ENCODE measurements at regions not wholly inside any gene's neighbourhood (a gene's known extent, or its start where the extent isn't known, plus 50 kb on each side); places are given as distances from the start of the nearest gene placed in this dataset.

GRCh38 chr11:69909561-69910518 is 90.6 kb upstream of the FGF3 start:
- no peaks in the 10 kb centered on the region for H3K9me3 ChIP-seq (ENCODE audit: insufficient read depth, low read length)
- H4K20me1 ChIP-seq (ENCODE audit: low read depth, low read length), result no peaks in the 10 kb centered on the region
- no peaks in the 10 kb centered on the region for H3F3A ChIP-seq (ENCODE audit: insufficient read depth)
- no peak overlapping the region for H3K4me2 ChIP-seq (ENCODE audit: low read depth, low read length, poor library complexity, severe bottlenecking)
- no peak overlapping the region for H2AFZ ChIP-seq (ENCODE audit: low read depth, low read length, severe bottlenecking)
- H3K36me3 ChIP-seq (ENCODE audit: low read length), result no peaks in the 10 kb centered on the region
- H3K27ac ChIP-seq (ENCODE audit: low read depth, low read length), result no peak overlapping the region
- H3K79me2 ChIP-seq (ENCODE audit: insufficient read depth, low read length), result no peaks in the 10 kb centered on the region
- H3K9me2 ChIP-seq (replicated peaks; ENCODE audit: insufficient read depth, low read length), result no peaks in the 10 kb centered on the region
- no peak for TF ChIP-seq EZH2phosphoT487 (conservative IDR thresholded peaks at IDR 0.05; ENCODE audit: low read length)
- TF ChIP-seq CTCF (IDR thresholded peaks at IDR 0.05; ENCODE audit: insufficient read depth, low read length, poor library complexity, severe bottlenecking), result peak; percentile 98
- H3K4me3 ChIP-seq (ENCODE audit: insufficient read depth, low read length, poor library complexity, severe bottlenecking), result no peak overlapping the region
- no peak overlapping the region for H3K9ac ChIP-seq (ENCODE audit: low read length)
- no peaks in the 10 kb centered on the region for H3K27me3 ChIP-seq (ENCODE audit: low read length)

DNA sequence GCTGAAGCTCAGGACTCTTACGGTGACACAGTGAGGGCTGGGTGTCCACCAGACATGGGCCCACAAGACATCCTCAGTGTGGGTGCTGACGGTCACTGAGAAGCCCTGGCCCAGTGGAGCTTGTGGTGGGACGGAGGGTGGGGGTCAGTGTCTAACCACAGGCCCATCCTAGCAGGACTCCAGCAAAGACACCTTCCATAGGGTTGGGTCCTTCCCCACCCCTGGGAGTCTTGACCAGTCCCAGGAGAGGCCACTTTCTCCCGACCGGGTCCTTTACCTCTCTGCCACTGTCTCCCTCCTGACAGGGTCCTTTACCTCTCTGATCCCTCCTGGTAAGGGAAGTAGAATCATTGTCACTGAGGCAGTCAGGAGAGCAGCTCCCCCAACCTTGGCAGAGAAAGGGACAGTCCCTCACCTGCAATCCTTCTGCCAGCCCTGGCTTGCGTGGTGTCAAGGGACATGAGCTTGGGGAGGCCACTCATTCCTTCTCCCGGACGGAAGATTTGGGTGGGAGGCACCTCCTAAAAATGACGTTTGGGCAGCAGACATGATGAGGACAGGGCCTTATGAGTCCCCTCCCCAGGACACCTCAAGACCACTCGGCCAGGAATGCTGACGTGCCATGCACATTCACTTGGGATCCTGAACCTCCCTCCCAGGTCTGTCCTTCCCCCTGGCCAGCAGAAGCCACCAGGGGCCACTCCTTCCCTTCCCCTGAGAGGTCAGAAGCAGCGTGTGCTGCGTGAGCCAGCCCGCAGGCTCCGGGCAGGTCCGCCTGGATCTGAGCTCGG is 91.5 kb upstream of the FGF3 start:
- H3K9me3 ChIP-seq (ENCODE audit: insufficient read depth, low read length), result no peaks in the 10 kb centered on the region
- H3K9ac ChIP-seq (ENCODE audit: low read length), result no peak overlapping the region
- H3K79me2 ChIP-seq (ENCODE audit: insufficient read depth, low read length), result no peaks in the 10 kb centered on the region

More for the DNA sequence above, 91.5 kb upstream of the FGF3 start:
- Histone ChIP-seq H4K20me1 (ENCODE audit: low read depth, low read length) (no peaks in the 10 kb centered on the region), H3K27ac (ENCODE audit: low read depth, low read length) (no peak overlapping the region), H3K36me3 (ENCODE audit: low read length) (no peaks in the 10 kb centered on the region), H3K9me2 (replicated peaks; ENCODE audit: insufficient read depth, low read length) (no peaks in the 10 kb centered on the region), H3F3A (ENCODE audit: insufficient read depth) (no peaks in the 10 kb centered on the region), H2AFZ (ENCODE audit: low read depth, low read length, severe bottlenecking) (no peak overlapping the region), H3K4me2 (ENCODE audit: low read depth, low read length, poor library complexity, severe bottlenecking) (no peak overlapping the region), H3K4me3 (ENCODE audit: insufficient read depth, low read length, poor library complexity, severe bottlenecking) (no peak overlapping the region), H3K27me3 (ENCODE audit: low read length) (no peaks in the 10 kb centered on the region)
- TF ChIP-seq CTCF (IDR thresholded peaks at IDR 0.05; ENCODE audit: insufficient read depth, low read length, poor library complexity, severe bottlenecking), result no peak
- TF ChIP-seq EZH2phosphoT487 (conservative IDR thresholded peaks at IDR 0.05; ENCODE audit: low read length), result no peak
